Astrocyte (in vitro differentiated cells and primary cell): ENCODE measurements at regions not wholly inside any gene's neighbourhood (a gene's known extent, or its start where the extent isn't known, plus 50 kb on each side); places are given as distances from the start of the nearest gene placed in this dataset.

Experiments used
- CTCF ChIP-seq: IDR thresholded peaks from 2 replicates; pipeline ENCODE4 v1.5.1; 2011; ENCODE audit warnings: low read depth, mild to moderate bottlenecking, inconsistent platforms, low read length, moderate library complexity; ENCODE audit not compliant: insufficient read depth
- EZH2 ChIP-seq: IDR thresholded peaks from 2 replicates; pipeline ENCODE4 v1.6.1; 2012; ENCODE audit warnings: mild to moderate bottlenecking, low read length, inconsistent platforms; ENCODE audit not compliant: insufficient read depth

GRCh38 chr2:208713066-208713745 lies 306.6 kb downstream of the PTH2R start:
- TF ChIP-seq CTCF: no peak
- TF ChIP-seq EZH2: no peak
